Right atrium auricular region (tissue), 2 donors: ENCODE measurements at regions not wholly inside any gene's neighbourhood (a gene's known extent, or its start where the extent isn't known, plus 50 kb on each side); places are given as distances from the start of the nearest gene placed in this dataset.

Experiments used
- DNase-seq: peaks from one replicate; pipeline ENCODE4 v3.0.0-alpha.2; 2019; ENCODE audit warnings: low spot score
- H3K27ac ChIP-seq, 2 donors: fragments of 200-600 bp; sonication (generic); 1 replicate in 1 of 2; 2 replicates in 1 of 2; pipeline ENCODE4 v1.5.1; 2016 to 2019
- H3K27me3 ChIP-seq, 2 donors: fragments of 200-600 bp; sonication (generic); one replicate each; pipeline versions ENCODE4 v1.5.1 to v1.6.0; 2017 to 2019
- H3K36me3 ChIP-seq: fragments of 200-600 bp; sonication (generic); one replicate; pipeline ENCODE4 v1.5.1; 2016
- H3K4me1 ChIP-seq, 2 donors: fragments of 200-600 bp; sonication (generic); one replicate each; pipeline versions ENCODE4 v1.5.1 to v1.6.0; 2017 to 2019
- H3K4me3 ChIP-seq, 2 donors: fragments of 200-600 bp; sonication (generic); 1 replicate in 1 of 2; 2 replicates in 1 of 2; pipeline ENCODE4 v1.5.1; 2017 to 2019; ENCODE audit warnings: mild to moderate bottlenecking in 1 of 2, moderate library complexity in 1 of 2
- H3K9me3 ChIP-seq, 2 donors: fragments of 200-600 bp; sonication (generic); one replicate each; pipeline ENCODE4 v1.5.1; 2019
- CTCF ChIP-seq, 2 donors: fragments of 200-600 bp; sonication (generic); IDR thresholded peaks; one replicate each; pipeline ENCODE4 v1.5.1; 2019; ENCODE audit warnings: antibody characterized with exemption in 2 of 2

GRCh38 chr6:84340422-84340821, 113.0 kb upstream of the CEP162 start:
- no peaks in the 10 kb centered on the region for H3K4me1 ChIP-seq
- TF ChIP-seq CTCF (IDR thresholded peaks at IDR 0.05), result no peak
- no peaks in the 10 kb centered on the region for H3K36me3 ChIP-seq
- H3K27me3 ChIP-seq, result no peaks in the 10 kb centered on the region
- no peak for DNase-seq
- H3K27ac ChIP-seq, result no peak overlapping the region
- no peak overlapping the region for H3K4me3 ChIP-seq
- peaks cover 0 to 9% of the 10 kb centered on the region in 2 donors for H3K9me3 ChIP-seq

- Histone ChIP-seq H3K4me3 (no peak overlapping the region), H3K9me3 (peaks cover 0 to 5% of the 10 kb centered on the region in 2 donors), H3K36me3 (no peaks in the 10 kb centered on the region), H3K4me1 (no peaks in the 10 kb centered on the region), H3K27ac (no peak overlapping the region), H3K27me3 (no peaks in the 10 kb centered on the region)
- TF ChIP-seq CTCF (IDR thresholded peaks at IDR 0.05), result no peak
- no peak for DNase-seq
Observed at GRCh38 chr6:84333842-84334241, 106.4 kb upstream of the CEP162 start.

- H3K9me3 ChIP-seq, result peaks cover 0 to 5% of the 10 kb centered on the region in 2 donors
- H3K27me3 ChIP-seq, result no peaks in the 10 kb centered on the region
- H3K27ac ChIP-seq, result no peak overlapping the region
- no peak for TF ChIP-seq CTCF (IDR thresholded peaks at IDR 0.05)
- no peak for DNase-seq
- H3K4me1 ChIP-seq, result no peaks in the 10 kb centered on the region
- H3K36me3 ChIP-seq, result no peaks in the 10 kb centered on the region
- no peak overlapping the region for H3K4me3 ChIP-seq
Observed at GRCh38 chr6:84332139-84333034, 104.9 kb upstream of the CEP162 start.

- no peaks in the 10 kb centered on the region for H3K36me3 ChIP-seq
- H3K4me1 ChIP-seq, result no peaks in the 10 kb centered on the region
- no peak overlapping the region for H3K4me3 ChIP-seq
- DNase-seq, result no peak
- no peaks in the 10 kb centered on the region for H3K27me3 ChIP-seq
- H3K9me3 ChIP-seq, result peaks cover 0 to 3% of the 10 kb centered on the region in 2 donors
- H3K27ac ChIP-seq, result no peak overlapping the region
- no peak for TF ChIP-seq CTCF (IDR thresholded peaks at IDR 0.05)
Observed at GRCh38 chr6:84330325-84330724, 102.9 kb upstream of the CEP162 start.

- Histone ChIP-seq H3K4me3 (no peak overlapping the region), H3K4me1 (no peaks in the 10 kb centered on the region), H3K27me3 (no peaks in the 10 kb centered on the region), H3K9me3 (no peaks in the 10 kb centered on the region), H3K27ac (no peak overlapping the region), H3K36me3 (no peaks in the 10 kb centered on the region)
- TF ChIP-seq CTCF (IDR thresholded peaks at IDR 0.05), result no peak
- no peak for DNase-seq
Observed at GRCh38 chr6:84329516-84329915, 102.1 kb upstream of the CEP162 start.
